Eye (tissue), 1 donor: ENCODE measurements at regions not wholly inside any gene's neighbourhood (a gene's known extent, or its start where the extent isn't known, plus 50 kb on each side); places are given as distances from the start of the nearest gene placed in this dataset.
"Not testable (repeated sequence)": the region's sequence is repeated elsewhere in the genome, so short reads cannot be mapped to it uniquely, and the experiment has no call there.

Experiments used
- DNase-seq: peaks from one replicate; pipeline ENCODE4 v3.0.0-alpha.2; 2015

DNA sequence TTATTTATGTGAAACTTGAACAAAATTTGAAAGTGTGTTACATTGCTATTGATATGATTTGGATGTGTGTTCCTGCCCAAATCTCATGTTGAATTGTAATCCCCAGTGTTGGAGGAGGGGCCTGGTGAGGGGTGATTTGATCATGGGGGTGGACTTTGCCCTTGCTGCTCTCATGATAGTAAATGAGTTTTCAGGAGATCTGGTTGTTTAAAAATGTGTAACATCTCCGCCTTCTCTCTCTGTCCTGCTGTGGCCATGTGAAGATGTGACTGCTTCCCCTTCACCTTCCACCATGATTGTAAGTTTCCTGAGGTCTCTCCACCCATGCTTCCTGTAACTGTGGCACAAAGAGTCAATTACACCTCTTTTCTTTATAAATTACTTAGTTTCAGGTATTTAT is 1731.0 kb downstream of the SLITRK5 start:
- DNase-seq: no peak

DNA sequence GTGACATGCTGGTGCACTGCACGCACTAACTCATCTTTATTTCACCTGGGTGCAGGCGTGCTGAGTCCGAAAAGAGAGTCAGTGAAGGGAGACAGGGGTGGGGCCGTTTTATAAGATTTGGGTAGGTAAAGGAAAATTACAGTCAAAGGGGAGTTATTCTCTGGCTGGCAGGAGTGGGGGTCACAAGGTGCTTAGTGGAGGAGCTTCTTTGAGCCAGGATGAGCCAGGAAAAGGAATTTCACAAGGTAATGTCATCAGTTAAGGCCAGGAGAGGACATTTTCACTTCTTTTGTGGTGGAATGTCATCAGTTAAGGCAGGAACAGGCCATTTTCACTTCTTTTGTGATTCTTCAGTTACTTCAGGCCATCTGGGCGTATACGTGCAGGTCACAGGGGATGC is 1734.9 kb downstream of the SLITRK5 start:
- DNase-seq: not testable (repeated sequence)

DNA sequence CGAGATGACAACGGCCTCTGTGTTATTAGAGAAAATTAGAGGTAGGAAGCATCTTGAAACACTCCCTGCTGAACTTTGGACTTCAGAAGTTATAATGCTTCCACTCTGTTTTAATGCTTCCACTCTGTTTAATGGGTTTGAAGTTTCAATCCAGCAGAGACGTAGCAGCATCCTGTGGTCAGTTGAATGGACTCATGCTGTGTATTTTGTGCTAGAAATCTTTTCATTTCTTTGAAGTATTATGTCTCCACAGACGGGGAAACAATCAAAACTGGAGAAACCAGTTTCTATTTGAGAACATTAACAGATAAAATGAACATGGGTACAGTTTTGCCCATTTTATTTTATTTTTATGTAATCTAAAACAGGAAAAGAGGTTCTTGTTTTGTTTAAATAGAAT is 1736.2 kb downstream of the SLITRK5 start:
- DNase-seq: no peak

DNA sequence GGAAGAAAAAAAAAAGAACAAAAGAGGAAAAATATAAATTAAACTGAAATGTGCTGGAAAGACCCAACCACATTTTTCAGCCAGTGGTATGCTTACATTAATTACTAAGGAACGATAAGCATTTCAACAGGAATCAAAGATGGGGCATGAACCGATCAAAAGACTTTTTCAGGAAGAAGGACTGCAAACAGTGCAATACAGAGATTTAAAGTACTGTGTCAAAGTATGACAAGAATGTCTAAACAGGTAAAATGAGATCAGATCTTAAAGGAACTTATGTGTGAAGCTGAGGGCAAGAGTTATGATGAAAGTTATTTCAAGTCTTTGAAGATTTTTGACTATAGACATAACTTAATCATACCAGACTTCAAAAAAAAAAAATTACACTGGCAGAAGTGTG is 1761.8 kb downstream of the SLITRK5 start:
- DNase-seq: no peak

DNA sequence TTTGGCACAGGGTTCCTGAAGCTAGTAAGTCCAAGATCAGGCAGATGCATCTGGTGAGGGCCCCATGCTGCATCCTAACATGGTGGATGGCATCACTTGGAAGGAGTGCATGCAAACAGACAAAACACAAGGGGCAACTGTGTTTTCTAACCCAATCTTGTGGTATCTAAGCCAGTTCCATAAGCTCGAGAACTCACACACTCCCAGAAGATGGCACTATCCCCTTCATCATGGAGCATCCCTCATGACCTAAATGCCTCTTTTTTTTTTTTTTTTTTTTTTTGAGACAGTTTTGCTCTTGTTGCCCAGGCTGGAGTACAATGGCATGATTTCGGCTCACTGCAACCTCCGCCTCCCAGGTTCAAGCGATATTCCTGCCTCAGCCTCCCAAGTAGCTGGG is 1763.5 kb downstream of the SLITRK5 start:
- not testable (repeated sequence) for DNase-seq

DNA sequence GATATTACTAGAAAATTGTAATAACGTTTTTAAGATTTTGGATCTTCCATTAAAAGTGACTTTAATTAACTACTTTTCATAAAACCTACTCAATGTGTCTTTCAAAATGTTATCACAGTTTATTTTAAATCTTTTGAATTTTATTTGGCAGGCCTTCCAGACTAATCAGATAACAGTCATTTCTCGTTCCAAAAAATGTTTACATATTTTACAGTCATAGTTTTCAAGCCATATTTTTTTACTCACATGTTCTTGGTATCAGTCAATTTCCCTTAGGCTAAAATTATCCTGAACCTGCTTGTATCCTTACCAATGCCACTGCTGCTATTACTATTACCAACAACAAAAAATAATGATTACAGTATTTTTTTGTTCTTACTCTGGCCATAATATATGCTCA is 1783.5 kb downstream of the SLITRK5 start:
- no peak for DNase-seq

DNA sequence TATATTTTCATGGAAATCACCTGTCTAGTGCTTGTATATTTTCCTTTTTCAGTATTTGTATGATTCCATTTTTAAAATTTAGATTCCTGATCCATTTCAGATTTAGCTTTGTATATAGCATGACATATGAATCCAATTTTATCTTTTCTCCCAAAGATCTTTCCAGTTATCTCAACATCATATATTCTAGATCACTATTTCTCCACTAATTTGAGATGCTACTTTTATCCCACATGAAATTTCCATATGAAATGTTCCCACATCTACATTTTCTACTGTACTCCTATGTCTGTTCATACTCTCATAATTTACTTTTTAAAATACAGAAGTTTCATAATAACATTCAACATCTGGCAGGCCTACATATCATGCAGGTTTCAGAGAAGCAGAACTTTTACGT is 1784.1 kb downstream of the SLITRK5 start:
- DNase-seq: no peak

DNA sequence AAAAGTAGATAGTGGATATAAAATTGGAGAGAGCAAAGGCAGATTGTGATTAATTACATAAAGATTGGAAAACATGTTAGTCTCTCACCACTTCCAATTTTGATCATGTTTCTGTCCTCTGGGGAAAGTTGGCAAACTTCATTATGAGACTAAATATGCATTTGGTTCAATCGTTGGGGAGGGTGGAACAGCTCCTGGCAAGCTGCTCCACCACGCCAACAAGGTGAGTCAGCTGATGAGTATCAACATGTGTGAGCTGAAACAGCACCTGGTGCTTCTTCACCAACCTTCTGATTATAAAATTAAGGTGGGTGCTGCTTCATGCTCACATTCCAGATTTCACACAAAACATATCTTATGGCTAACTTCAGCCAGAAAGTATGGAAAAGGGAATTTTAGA is 1784.6 kb downstream of the SLITRK5 start:
- DNase-seq: no peak

DNA sequence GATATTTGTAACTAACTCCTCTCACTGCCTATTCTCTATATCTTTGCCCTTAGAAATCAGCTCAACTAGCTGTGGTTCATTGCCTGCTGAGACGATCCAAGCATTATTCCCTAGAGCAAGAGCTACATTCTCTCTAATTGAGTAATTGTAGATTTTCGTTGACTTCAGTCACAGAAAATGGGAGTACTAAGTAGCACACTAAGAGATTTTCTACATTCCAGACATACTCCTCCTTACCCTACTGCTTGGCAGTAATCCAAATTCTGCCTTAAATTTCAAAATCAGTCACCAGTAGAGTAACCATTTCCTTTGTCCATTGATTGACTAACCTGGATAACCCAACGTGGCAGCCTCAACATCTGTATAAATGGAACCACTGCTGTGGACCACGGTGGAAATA is 1786.8 kb downstream of the SLITRK5 start:
- DNase-seq: peak; percentile 5

DNA sequence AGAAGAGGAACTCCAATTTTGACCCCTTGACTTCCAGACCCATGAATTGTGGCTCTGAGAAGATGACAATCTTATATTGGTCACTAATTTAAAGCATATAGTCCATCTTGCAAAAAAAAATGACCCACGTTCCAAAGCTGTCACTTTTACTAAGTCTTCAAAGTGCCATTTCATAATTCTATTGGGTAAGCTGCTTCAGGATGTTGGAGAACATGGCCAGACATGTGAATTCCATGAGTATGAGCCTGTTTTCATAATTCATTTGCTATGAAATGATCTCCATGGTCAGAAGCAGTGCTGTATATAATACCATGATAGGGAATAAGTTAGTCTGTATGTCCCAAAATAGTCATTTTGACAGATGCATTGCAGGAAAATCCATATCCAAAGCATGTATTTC is 1787.3 kb downstream of the SLITRK5 start:
- no peak for DNase-seq

DNA sequence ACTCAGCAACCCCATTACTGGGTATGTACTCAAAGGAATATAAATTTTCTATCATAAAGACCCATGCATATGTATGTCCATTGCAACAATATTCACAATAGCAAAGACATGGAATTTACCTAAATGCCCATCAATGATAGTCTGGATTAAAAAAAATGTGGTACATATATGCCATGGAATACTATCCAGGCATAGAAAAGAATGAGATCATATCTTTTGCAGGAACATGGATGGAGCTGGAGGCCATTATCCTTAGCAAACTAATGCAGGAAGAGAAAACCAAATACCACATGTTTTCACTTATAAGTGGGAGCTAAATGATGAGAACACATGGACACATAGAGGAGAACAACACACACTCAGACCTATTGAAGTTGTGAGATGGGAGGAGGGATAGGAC is 1789.7 kb downstream of the SLITRK5 start:
- not testable (repeated sequence) for DNase-seq

DNA sequence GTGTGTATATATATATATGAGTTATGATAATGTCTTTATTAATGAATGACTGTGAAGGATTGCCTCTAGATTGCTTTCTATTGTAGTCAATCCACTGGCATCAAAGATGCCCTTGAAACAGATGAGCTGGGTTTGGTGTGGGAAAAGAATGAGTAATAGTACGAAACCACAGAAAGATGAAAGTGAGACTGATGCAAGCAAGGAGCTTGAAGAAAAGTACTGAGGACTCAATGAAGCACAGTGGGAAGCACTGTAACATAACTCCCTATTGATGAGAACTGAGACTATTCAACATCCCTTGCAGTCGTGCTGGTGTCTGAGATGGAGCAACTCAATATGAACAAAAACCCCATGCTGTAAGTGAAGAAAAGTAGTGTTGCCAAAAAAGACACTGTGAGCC is 1794.2 kb downstream of the SLITRK5 start:
- no peak for DNase-seq

DNA sequence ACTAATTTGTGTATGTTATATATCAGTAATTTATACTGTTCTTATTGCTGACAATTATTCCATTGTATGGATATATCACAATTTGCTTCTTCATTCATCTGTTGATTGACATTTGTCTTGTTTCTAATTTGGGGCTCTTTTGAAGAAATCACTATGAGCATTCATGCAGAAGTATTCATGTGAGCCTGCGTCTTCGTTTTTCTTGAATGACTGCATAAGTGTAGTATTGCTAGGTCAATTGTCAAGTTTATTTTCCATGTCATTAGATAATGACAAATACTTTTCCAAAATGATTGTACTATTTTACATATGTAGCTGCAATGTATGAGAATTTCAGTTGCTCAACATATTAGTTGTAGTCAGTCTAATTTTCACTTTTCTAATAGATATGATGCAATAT is 1796.9 kb downstream of the SLITRK5 start:
- peak; percentile 15 for DNase-seq

DNA sequence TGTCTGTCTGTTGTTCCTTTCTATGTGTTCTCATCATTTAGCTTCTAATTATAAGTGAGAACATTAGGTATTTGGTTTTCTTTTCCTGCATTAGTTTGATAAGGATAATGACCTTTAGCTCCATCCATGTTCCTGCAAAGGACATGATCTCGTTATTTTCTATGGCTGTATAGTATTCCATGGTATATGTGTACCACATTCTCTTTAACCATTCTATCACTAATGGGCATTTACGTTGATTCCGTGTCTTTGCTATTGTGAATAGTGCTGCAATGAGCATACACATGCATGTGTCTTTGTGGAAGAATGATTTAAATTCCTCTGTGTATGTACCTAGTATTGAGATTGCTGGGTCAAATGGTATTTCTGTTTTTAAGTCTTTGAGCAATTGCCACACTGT is 1799.7 kb downstream of the SLITRK5 start:
- no peak for DNase-seq

DNA sequence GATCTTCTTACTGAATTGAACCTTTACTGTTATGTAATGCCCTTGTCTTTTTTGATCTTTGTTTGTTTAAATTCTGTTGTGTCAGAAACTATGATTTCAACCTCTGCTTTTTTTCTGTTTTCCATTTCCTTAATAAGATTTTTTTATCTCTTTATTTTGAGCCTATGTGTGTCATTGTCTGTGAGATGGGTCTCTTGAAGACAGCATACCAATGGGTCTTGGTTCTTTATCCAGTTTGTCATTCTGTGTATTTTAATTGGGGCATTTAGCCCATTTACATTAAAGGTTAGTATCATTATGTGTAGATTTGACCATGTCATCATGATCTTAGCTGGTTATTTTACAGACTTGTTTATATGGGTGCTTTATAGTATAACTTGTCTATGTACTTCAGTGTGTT is 1803.3 kb downstream of the SLITRK5 start:
- DNase-seq: no peak

DNA sequence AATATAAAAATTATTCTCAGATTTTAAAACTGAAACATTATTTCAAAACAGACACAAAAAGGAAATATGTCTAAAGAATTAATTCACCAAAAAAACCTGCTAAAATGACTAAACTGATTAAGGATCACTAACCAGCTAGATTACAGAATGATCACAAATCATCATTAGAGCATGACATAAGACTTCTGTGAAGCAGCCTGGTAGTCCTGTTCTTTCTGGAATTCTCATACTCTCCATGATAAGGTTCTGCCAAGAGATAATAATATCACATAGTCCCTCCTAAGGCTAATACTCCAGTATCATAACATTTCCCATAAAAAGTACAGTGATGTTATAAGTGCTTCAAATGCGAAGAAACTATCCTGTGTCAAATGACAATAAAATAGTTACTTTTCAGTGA is 1814.9 kb downstream of the SLITRK5 start:
- no peak for DNase-seq

DNA sequence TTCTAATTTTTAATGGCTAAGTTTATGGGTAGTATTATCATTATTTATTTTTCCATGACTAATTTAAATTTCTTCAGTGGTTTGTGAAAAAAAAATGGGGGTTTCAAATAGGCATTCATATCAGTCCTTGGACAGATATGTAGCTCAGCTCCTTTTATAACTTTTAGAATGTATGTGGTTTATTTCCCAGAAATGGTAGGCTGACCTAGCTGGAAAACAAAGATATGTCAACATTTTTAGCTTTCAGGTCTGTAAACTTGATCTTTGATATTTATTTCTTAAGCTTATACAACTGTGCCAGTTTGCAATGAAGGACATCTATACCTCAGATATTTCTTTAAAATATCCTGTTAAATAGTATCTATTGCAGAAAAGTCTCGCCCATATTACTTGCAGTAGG is 1815.5 kb downstream of the SLITRK5 start:
- DNase-seq: no peak

DNA sequence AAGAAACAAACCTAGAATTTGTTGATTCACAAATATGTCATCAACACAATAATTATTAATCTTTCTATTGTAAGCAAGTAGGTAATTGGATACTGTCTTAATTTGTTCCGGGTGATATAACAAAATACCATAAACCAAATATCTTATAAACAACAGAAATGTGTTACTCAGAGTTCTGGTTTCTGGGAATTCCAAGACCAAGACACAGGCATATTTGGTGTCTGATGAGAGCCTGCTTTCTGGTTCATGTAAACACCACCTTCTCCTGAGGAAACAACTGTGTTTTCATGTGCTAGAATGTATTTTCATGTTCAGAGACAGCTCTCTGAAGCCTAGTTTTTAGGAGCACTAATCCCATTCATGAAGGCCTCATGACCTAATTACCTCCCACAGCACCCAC is 1819.5 kb downstream of the SLITRK5 start:
- no peak for DNase-seq

DNA sequence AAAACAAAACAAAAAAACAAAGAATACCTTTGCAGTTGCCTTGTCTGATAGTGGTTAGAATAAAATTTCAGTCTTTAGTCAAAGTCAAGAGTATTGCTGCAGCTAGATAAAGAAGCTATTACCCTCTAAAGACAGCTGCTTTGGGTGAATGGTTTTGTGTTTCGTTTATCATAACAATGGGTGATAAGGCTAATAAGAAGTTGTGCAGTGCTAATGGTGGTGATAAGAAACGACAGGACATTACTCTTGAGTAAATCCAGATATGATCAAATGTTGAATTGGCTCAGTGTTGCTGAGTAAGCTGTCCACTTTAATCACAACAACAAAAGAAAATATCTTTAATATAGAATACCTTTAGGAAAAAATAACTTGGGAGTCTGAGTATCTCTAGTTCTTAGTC is 1825.3 kb downstream of the SLITRK5 start:
- no peak for DNase-seq

DNA sequence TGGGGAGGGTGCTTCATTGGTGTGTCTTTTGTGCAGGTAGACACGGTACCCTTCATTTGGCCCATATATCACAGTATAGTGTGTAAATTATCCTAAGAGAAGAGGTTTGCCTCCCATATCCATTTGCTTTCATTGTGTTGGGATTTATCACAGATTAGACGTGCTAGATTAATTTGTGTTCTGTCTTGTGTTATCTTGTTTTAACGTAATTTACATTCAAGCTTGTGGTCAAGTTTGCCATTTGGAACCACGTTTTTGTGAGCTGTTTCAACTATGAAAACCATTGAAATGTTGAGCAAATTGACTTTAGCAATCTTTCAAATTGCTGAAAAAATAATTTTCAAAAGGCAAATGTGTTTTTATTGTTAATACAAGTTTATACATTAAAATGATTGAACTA is 1826.5 kb downstream of the SLITRK5 start:
- no peak for DNase-seq

DNA sequence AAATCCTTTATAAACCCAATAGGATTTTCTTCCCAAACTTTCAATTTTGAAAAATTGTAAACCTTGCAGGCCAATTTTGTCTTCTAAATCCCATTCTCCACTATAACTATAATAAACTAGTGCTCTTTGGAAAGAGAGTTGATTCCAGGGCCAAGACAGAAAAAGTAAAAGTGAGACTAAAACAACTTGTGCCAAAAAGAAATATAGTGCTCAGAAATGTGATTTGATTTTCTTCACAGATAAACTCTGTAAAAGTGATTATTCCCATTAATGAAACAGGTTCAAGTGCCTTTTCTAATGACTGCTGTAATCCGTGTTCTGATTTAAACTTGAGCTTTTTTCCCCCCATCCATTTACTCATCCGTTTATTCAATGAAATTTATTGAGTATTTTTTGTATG is 1831.1 kb downstream of the SLITRK5 start:
- no peak for DNase-seq

DNA sequence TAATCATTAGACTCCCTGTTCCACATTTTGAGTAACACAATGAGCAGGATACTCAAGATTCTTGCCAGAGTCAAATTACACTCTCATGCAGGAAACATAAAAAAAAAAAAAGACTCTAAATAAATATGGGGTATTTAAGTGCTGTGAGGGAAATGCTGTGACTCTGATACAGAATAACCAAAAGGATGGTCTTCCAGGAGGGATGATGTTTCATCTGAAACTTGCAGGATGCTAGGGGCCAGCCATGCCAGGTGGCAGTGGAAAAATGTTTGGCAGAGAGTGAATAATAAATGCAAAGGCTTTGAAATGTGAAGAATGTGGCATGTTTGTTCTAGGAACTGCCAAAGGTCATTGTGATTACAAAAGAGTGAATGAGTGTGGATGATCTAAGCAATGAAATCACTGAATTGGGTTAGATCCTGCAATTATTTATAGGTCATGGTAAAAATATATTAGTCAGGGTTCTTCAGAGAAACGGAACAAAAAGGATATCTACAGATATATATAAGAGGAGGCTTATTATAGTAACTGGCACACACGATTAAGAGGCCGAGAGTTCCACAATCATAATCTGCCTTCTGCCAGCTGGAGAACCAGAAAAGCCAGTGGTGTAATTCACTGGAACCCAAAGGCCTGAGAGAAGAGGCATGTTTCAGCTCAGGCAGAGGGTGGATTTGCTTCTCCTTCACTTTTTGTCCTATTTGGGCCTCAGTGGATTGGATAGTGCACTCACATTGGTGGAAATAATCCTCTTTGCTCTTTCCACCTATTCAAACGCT is 1832.8 kb upstream of the MIR17HG start:
- DNase-seq: peak; percentile 35

DNA sequence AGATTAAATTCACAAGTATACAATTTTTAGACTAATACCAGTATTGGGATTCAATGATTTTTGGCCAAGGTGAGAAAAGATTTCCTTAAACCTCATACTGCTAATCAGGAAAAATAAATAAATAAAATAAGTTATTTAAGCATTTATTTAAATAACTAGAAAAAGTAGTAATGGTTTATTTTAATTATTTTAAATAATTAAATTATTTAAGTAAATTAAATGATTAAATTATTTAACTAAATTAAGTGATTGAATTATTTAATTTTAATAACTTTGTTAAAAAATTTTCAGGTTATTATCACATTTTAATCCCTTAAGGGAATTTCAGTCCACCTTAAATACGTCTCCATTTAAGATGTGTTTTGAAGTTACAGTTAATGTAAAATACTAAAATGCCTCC is 1831.5 kb upstream of the MIR17HG start:
- DNase-seq: no peak

DNA sequence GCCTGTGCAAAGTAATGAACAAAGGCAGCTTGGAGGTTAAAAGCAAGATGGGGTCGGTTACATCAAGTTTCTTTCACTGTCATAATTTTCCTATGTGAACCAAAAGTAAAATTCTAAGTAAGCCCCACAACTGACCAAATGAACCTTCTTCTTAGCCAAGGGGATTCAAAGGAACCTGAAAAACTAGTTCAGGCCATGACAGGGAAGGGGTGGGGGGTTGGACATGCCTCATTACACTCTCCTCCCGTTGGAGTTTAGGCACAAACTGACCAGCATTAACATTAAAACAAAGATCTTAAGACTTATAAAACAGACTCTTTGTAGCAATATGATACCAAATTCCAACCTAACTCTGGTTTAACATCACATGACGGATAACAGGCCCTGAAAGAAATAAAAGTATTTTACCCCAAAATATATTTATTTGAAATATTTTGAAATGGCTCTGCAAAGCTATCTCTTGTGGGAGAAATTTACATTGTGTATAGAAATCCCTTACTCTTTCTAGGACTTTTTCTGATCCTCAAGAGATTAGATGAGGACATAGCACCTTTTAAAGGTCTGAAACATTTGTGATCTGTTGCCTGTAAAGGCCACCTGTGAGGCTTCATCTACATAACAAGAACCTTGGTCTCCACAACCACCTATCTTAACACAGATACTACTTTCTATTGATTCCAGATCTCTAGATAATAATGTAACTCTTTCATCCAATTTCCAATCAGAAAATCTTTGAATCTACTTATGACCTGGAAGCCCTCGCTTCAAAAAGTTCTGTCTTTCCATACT is 1829.0 kb upstream of the MIR17HG start:
- DNase-seq: no peak

DNA sequence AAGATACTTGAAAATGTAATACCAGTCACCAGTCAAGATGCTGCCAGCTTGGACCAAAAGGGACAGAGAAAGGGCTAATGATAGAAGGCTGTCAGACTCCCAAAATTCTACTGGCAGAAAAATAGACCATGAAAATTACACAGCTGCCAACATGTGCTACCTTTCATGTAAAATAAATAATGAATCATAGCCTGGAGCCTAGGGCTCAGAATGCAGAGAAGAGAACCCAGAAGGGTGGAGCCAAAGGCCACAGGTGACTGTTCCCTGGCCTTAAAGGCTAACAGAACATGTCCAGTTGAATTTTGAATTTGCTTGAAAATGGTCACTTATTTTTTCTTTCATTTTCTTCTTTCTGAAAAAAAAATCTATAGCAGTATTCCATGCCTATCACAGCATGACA is 1827.0 kb upstream of the MIR17HG start:
- no peak for DNase-seq
